GM12874 (cell line): ENCODE measurements at regions not wholly inside any gene's neighbourhood (a gene's known extent, or its start where the extent isn't known, plus 50 kb on each side); places are given as distances from the start of the nearest gene placed in this dataset.

Source experiments
- TF ChIP-seq, protein P1 (sequence below): IDR thresholded peaks from 2 replicates; pipeline ENCODE4 v1.5.1; 2011; ENCODE audit warnings: low read depth, mild to moderate bottlenecking, control low read depth, low read length, moderate library complexity; ENCODE audit not compliant: insufficient read depth

DNA sequence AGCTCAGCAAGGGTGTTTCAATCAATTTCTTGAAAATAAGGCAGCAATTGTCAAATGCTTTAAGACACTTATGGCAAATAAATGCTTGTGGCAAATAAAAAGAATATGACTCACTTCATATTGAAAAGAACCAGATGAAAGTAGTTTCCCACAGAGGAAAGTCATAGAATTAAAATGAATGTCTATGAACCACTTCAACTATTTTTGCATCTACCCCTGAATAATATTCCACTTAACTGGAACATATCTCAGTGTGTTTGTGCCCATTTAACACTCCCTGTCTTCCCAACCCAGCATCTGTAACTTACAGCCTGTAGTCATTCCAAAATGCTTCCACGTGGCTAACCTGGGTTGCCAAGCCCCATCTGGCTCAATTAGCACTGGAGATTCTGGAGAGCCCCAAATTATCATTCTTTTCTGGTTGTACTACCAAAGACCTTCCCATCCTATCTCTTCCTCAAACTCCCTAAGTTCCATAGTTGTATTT is 84.7 kb downstream of the FEM1C start:
- TF ChIP-seq, protein P1, sequence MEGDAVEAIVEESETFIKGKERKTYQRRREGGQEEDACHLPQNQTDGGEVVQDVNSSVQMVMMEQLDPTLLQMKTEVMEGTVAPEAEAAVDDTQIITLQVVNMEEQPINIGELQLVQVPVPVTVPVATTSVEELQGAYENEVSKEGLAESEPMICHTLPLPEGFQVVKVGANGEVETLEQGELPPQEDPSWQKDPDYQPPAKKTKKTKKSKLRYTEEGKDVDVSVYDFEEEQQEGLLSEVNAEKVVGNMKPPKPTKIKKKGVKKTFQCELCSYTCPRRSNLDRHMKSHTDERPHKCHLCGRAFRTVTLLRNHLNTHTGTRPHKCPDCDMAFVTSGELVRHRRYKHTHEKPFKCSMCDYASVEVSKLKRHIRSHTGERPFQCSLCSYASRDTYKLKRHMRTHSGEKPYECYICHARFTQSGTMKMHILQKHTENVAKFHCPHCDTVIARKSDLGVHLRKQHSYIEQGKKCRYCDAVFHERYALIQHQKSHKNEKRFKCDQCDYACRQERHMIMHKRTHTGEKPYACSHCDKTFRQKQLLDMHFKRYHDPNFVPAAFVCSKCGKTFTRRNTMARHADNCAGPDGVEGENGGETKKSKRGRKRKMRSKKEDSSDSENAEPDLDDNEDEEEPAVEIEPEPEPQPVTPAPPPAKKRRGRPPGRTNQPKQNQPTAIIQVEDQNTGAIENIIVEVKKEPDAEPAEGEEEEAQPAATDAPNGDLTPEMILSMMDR: no peak

GRCh38 chr5:115458416-115458815 is 86.2 kb downstream of the FEM1C start:
- TF ChIP-seq, protein P1: no peak

GRCh38 chr5:115458003-115458409 is 86.6 kb downstream of the FEM1C start:
- TF ChIP-seq, protein P1: no peak

DNA sequence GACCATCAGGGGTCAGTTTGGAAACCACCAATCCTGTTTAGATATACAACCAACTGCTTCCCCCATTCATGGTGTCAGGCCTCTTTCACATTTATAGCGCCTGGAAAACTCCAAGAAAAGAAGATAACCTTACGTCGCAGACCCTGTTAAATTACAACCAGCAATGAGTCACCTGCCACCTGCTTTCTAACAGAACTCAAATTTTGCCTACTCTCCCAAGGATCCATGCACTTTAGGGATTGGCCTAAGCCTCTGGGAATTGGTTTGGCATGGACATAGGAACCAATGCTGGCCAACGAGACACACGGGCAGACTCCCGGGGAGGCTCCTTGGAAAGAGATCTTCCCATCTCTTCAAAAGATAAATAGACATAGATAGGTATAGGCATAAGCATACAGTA is 87.0 kb downstream of the FEM1C start:
- TF ChIP-seq, protein P1: no peak

GRCh38 chr5:115456539-115457040 is 88.0 kb downstream of the FEM1C start:
- TF ChIP-seq, protein P1: no peak

DNA sequence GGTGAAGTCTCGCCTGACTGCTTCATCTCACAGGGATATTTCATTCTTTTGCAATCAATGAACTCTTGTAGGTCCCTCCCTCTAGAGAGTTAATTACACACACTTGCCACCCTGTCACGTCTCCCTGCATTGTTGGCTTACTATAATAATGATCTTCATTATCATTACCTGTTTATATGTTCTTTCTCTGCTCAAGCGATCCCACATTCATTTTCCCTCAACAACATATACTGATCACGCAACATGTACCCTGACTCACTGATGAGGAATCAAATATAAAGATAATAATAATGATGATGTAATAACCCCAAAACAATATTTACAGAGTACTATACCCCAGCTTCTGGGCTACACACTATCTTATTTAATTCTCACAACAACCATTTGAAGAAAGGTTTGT is 88.5 kb downstream of the FEM1C start:
- TF ChIP-seq, protein P1: no peak

- TF ChIP-seq, protein P1: no peak
Observed at GRCh38 chr5:115455301-115455707, 89.3 kb downstream of the FEM1C start.
